ENCODE measurements at regions not wholly inside any gene's neighbourhood (a gene's known extent, or its start where the extent isn't known, plus 50 kb on each side); places are given as distances from the start of the nearest gene placed in this dataset.

DNA sequence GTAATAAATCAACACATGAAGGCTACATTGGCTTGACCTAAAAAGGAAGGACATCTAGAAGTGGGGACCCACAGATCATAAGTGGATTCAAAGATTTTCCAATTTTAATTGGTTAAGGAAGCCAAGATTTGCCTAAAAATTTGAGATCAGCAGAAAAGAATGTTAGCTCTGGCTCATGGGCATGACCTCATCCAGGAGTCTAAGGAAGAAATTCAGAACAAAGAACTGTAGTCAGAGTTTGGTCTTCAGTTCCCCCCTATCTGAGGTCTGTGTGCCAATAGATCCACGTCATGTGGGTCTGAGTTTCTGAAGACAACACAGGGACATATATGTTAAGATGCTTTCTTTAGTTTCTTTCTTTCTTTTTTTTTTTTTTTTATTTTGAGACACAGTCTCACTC, 648.8 kb upstream of the SPRY2 start:
- intact Hi-C loops (cut with micrococcal nuclease; ENCODE audit: unreplicated experiment): no loop called here
- no peaks in the 10 kb centered on the region for H3K36me3 ChIP-seq (ENCODE audit: insufficient read depth, low read length)
- BruUV-seq (replicated peaks): no TSS peak
- H3K4me2 ChIP-seq (ENCODE audit: low read length): no peak overlapping the region
- no peak overlapping the region for H2AFZ ChIP-seq (ENCODE audit: low read length)
- POLR2A ChIA-PET: interaction anchor here (1.1 kb wide), 1 partner anchor 28 kb away, joined by 4 read pairs; no protein-coding TSS in a partner anchor
- TF ChIP-seq, protein P1, sequence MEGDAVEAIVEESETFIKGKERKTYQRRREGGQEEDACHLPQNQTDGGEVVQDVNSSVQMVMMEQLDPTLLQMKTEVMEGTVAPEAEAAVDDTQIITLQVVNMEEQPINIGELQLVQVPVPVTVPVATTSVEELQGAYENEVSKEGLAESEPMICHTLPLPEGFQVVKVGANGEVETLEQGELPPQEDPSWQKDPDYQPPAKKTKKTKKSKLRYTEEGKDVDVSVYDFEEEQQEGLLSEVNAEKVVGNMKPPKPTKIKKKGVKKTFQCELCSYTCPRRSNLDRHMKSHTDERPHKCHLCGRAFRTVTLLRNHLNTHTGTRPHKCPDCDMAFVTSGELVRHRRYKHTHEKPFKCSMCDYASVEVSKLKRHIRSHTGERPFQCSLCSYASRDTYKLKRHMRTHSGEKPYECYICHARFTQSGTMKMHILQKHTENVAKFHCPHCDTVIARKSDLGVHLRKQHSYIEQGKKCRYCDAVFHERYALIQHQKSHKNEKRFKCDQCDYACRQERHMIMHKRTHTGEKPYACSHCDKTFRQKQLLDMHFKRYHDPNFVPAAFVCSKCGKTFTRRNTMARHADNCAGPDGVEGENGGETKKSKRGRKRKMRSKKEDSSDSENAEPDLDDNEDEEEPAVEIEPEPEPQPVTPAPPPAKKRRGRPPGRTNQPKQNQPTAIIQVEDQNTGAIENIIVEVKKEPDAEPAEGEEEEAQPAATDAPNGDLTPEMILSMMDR (conservative IDR thresholded peaks at IDR 0.05; ENCODE audit: low read length): no peak
- no peak for TF ChIP-seq EZH2phosphoT487 (IDR thresholded peaks at IDR 0.05; ENCODE audit: borderline replicate concordance, low read depth, low read length)
- no peaks in the 10 kb centered on the region for H3K9me3 ChIP-seq (ENCODE audit: low read length)
- H3K79me2 ChIP-seq (ENCODE audit: insufficient read depth, low read depth, low read length): no peaks in the 10 kb centered on the region
- CTCF ChIA-PET (ENCODE audit: unreplicated experiment): no interaction called here
- no peaks in the 10 kb centered on the region for H3K4me1 ChIP-seq (ENCODE audit: insufficient read depth, low read length, poor library complexity, severe bottlenecking)
- H3K4me3 ChIP-seq (ENCODE audit: low read depth, low read length, poor library complexity, severe bottlenecking): no peak overlapping the region
- no peak for DNase-seq (ENCODE audit: low spot score)
- no peak overlapping the region for H3K27ac ChIP-seq (ENCODE audit: low read depth, low read length, poor library complexity, severe bottlenecking)
- H4K20me1 ChIP-seq (ENCODE audit: insufficient read depth, low read length): no peaks in the 10 kb centered on the region
- H3K9me2 ChIP-seq (ENCODE audit: insufficient read depth, low read length): no peaks in the 10 kb centered on the region

DNA sequence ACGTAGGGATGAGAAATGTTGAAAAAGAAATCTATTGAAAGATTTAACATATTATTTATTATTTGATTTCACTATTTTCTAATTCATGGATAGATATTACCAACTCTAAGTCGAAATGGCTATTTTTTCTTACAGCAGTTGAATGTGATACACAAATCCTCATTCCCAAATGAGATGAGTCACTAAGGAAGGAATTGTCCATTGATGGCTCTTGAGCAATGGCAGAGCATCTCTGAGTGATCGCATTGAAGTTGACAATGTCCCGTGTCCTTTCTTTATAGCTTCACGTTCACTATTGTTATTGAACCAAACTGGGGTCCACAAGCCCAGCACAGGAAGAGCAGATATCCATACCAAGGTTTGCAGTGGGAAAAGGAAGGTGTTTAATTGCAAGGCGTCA, 648.3 kb upstream of the SPRY2 start:
- CTCF ChIA-PET (ENCODE audit: unreplicated experiment): no interaction called here

More for the DNA sequence above, 648.3 kb upstream of the SPRY2 start:
- no peak overlapping the region for H3K4me3 ChIP-seq (ENCODE audit: low read depth, low read length, poor library complexity, severe bottlenecking)
- POLR2A ChIA-PET: interaction anchor here (1.1 kb wide), 1 partner anchor 28 kb away, joined by 4 read pairs; no protein-coding TSS in a partner anchor
- TF ChIP-seq, protein P1 (conservative IDR thresholded peaks at IDR 0.05; ENCODE audit: low read length): no peak
- TF ChIP-seq EZH2phosphoT487 (IDR thresholded peaks at IDR 0.05; ENCODE audit: borderline replicate concordance, low read depth, low read length): no peak
- H2AFZ ChIP-seq (ENCODE audit: low read length): no peak overlapping the region
- no peak overlapping the region for H3K4me2 ChIP-seq (ENCODE audit: low read length)
- no peaks in the 10 kb centered on the region for H3K9me2 ChIP-seq (ENCODE audit: insufficient read depth, low read length)
- no TSS peak for BruUV-seq (replicated peaks)
- no peaks in the 10 kb centered on the region for H3K9me3 ChIP-seq (ENCODE audit: low read length)
- DNase-seq (ENCODE audit: low spot score): no peak
- no peaks in the 10 kb centered on the region for H4K20me1 ChIP-seq (ENCODE audit: insufficient read depth, low read length)
- no peak overlapping the region for H3K27ac ChIP-seq (ENCODE audit: low read depth, low read length, poor library complexity, severe bottlenecking)
- H3K4me1 ChIP-seq (ENCODE audit: insufficient read depth, low read length, poor library complexity, severe bottlenecking): no peaks in the 10 kb centered on the region
- intact Hi-C loops (cut with micrococcal nuclease; ENCODE audit: unreplicated experiment): no loop called here
- H3K36me3 ChIP-seq (ENCODE audit: insufficient read depth, low read length): no peaks in the 10 kb centered on the region
- H3K79me2 ChIP-seq (ENCODE audit: insufficient read depth, low read depth, low read length): no peaks in the 10 kb centered on the region
